GM12873 (cell line): ENCODE measurements at regions not wholly inside any gene's neighbourhood (a gene's known extent, or its start where the extent isn't known, plus 50 kb on each side); places are given as distances from the start of the nearest gene placed in this dataset.

ENCODE experiments used
- TF ChIP-seq, protein P1 (sequence below): IDR thresholded peaks from 2 replicates; pipeline ENCODE4 v1.5.1; 2012; ENCODE audit warnings: low read depth, mild to moderate bottlenecking, moderate library complexity, low read length, control low read depth; ENCODE audit not compliant: insufficient read depth; ENCODE audit errors: missing control alignments

DNA sequence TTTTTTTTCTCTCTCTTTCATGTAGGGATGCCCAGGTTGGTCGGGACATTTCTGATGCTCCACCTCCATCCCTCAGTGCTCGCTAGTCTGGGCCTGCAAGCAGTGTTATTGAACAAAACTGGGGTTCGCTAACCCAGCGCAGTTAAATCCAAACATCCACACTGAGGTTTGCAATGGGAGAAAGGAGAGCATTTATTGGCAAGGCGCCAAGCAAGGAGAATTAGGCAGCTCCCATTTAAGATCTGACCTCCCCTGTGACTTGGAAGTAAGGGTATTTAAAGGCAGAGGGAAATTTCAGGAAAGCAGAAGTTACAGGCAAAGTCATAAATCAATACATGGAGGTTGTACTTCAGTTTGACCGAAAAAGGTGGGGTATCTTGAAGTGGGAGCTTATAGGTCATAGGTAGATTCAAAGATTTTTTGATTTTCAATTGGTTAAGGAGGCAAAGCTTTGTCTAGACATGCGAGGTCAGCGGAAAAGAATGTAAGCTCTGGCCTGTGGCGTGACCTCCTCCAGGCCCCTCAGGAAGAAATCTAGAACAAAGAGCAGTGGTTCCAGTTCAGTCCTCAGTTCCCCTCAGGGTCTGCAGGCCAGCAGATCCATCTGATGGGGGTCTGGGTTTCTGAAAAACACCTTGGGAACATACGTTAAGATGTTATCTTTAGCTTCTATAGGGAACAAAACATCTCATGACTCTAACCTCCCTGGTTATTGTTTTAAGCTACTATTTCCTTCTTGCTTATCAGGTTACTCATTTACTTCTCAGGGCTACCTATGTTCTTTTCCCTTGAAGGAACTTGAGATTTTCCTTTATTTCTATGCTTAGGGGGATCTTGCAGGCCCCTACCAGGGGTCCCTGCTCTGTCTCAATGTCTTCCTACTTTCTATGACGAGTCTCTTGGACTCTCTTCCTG is 66.0 kb upstream of the KIF16B start:
- TF ChIP-seq, protein P1, sequence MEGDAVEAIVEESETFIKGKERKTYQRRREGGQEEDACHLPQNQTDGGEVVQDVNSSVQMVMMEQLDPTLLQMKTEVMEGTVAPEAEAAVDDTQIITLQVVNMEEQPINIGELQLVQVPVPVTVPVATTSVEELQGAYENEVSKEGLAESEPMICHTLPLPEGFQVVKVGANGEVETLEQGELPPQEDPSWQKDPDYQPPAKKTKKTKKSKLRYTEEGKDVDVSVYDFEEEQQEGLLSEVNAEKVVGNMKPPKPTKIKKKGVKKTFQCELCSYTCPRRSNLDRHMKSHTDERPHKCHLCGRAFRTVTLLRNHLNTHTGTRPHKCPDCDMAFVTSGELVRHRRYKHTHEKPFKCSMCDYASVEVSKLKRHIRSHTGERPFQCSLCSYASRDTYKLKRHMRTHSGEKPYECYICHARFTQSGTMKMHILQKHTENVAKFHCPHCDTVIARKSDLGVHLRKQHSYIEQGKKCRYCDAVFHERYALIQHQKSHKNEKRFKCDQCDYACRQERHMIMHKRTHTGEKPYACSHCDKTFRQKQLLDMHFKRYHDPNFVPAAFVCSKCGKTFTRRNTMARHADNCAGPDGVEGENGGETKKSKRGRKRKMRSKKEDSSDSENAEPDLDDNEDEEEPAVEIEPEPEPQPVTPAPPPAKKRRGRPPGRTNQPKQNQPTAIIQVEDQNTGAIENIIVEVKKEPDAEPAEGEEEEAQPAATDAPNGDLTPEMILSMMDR, result no peak

DNA sequence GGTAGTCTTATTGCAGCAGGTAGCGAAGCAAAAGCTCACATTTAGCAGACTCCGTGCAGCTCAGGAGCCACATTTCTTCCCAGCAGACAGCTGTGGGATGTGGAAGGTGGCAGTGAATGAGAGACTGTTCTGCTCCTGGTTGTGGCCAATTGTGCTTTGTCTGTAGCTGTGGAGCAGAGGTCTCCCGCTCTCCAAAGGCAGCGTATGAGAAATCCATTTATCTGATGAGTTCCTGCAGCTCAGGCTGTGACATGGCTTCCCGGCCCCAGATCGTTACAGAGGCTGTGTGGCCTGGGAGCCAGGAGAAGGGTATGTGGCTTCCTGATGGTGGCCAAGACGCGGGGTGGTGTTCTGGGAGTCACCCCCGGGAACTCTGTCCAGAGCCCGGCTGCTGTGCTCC is 64.5 kb upstream of the KIF16B start:
- TF ChIP-seq, protein P1, result no peak

DNA sequence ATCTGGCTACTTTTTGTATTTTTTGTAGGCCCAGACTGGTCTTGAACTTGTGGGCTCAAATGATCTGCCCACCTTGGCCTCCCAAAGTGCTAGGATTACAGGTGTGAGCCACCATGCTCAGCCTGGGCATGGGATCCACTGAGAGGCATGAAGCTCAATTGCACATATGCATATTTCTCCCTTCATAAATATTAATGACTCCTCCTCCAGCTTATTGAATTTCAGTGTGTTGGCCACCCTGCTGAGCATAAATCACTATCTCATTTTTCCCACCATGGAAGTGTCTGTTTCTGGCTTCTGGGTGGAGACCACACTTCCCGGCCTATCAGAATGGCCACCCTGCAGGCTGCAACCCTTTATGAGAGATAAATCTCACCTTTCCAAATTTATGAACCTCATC is 53.6 kb upstream of the KIF16B start:
- TF ChIP-seq, protein P1, result no peak

DNA sequence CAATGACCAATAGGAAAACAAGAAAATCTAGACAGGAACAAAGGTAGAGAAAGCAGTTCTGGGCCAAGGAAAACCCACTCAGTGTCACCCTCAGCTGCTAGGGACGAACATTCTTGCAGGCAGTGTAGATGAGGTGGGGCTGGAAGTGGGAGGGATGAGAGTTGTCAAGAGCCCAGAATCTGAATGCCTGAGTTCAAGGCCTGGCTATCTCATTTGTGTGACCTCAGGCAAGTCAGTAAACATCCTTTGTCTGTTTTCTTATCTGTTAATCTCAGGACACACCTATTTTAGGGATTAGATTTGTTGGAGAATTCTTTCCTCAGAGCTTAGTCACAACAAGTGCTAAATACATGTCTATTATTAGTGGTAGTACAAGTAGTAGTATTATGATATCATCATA is 50.9 kb upstream of the KIF16B start:
- TF ChIP-seq, protein P1, result no peak
